ENCODE measurements at regions not wholly inside any gene's neighbourhood (a gene's known extent, or its start where the extent isn't known, plus 50 kb on each side); places are given as distances from the start of the nearest gene placed in this dataset.

- DNase-seq (ENCODE audit: extremely low read depth in 1 of 11, low read depth in 9 of 11, low spot score in 4 of 11), result no peak
Observed at GRCh38 chr15:29208836-29209235, 60.8 kb downstream of the NSMCE3 start.

- peak in 9 of 11 donors; percentile 28 to 67 (median 45) for DNase-seq (ENCODE audit: extremely low read depth in 1 of 11, low read depth in 9 of 11, low spot score in 4 of 11)
Observed at GRCh38 chr15:29208352-29208751, 61.3 kb downstream of the NSMCE3 start.

- DNase-seq (ENCODE audit: extremely low read depth in 1 of 11, low read depth in 9 of 11, low spot score in 4 of 11), result no peak
Observed at GRCh38 chr15:29207758-29208108, 61.9 kb downstream of the NSMCE3 start.

GRCh38 chr15:29207027-29207757, 62.4 kb downstream of the NSMCE3 start:
- DNase-seq (ENCODE audit: extremely low read depth in 1 of 11, low read depth in 9 of 11, low spot score in 4 of 11), result no peak

GRCh38 chr15:29205186-29205585, 64.4 kb downstream of the NSMCE3 start:
- DNase-seq (ENCODE audit: extremely low read depth in 1 of 11, low read depth in 9 of 11, low spot score in 4 of 11), result no peak

GRCh38 chr15:29204369-29204755, 65.3 kb downstream of the NSMCE3 start:
- DNase-seq (ENCODE audit: extremely low read depth in 1 of 11, low read depth in 9 of 11, low spot score in 4 of 11), result no peak

- DNase-seq (ENCODE audit: extremely low read depth in 1 of 11, low read depth in 9 of 11, low spot score in 4 of 11), result no peak
Observed at GRCh38 chr15:29203718-29204368, 65.8 kb downstream of the NSMCE3 start.

GRCh38 chr15:29196722-29197121, 72.9 kb downstream of the NSMCE3 start:
- no peak for DNase-seq (ENCODE audit: extremely low read depth in 1 of 11, low read depth in 9 of 11, low spot score in 4 of 11)

- DNase-seq (ENCODE audit: extremely low read depth in 1 of 11, low read depth in 9 of 11, low spot score in 4 of 11), result peak in 1 of 11 donors; percentile 14
Observed at GRCh38 chr15:29196290-29196689, 73.3 kb downstream of the NSMCE3 start.

- DNase-seq (ENCODE audit: extremely low read depth in 1 of 11, low read depth in 9 of 11, low spot score in 4 of 11), result no peak
Observed at GRCh38 chr15:29194866-29195265, 74.8 kb downstream of the NSMCE3 start.

- no peak for DNase-seq (ENCODE audit: extremely low read depth in 1 of 11, low read depth in 9 of 11, low spot score in 4 of 11)
Observed at GRCh38 chr15:29183071-29183831, 86.4 kb downstream of the NSMCE3 start.

- DNase-seq (ENCODE audit: extremely low read depth in 1 of 11, low read depth in 9 of 11, low spot score in 4 of 11), result no peak
Observed at GRCh38 chr15:29182590-29182989, 87.0 kb downstream of the NSMCE3 start.

- no peak for DNase-seq (ENCODE audit: extremely low read depth in 1 of 11, low read depth in 9 of 11, low spot score in 4 of 11)
Observed at GRCh38 chr15:29172742-29173725, 96.6 kb downstream of the NSMCE3 start.

- DNase-seq (ENCODE audit: extremely low read depth in 1 of 11, low read depth in 9 of 11, low spot score in 4 of 11), result no peak
Observed at GRCh38 chr15:29170521-29170920, 99.1 kb downstream of the NSMCE3 start.

Measured in renal cortex interstitium (tissue), 11 donors.